NB4 (cell line): ENCODE measurements at regions not wholly inside any gene's neighbourhood (a gene's known extent, or its start where the extent isn't known, plus 50 kb on each side); places are given as distances from the start of the nearest gene placed in this dataset.

Experiments used
- CTCF ChIP-seq: IDR thresholded peaks from one replicate; pipeline ENCODE4 v1.5.1; 2012; ENCODE audit warnings: low read depth, low read length
- MYC ChIP-seq: IDR thresholded peaks from 2 replicates; pipeline ENCODE4 v1.6.1; 2011; ENCODE audit warnings: low read depth, low read length
- POLR2A ChIP-seq: IDR thresholded peaks from 2 replicates; pipeline ENCODE4 v1.6.1; 2011; ENCODE audit warnings: mild to moderate bottlenecking; ENCODE audit not compliant: insufficient read length; ENCODE audit errors: extremely low read depth
- TF ChIP-seq, protein P1 (sequence below): IDR thresholded peaks from 2 replicates; pipeline ENCODE4 v1.6.1; 2011; ENCODE audit warnings: low read depth, low read length

- no peak for TF ChIP-seq CTCF
- no peak for TF ChIP-seq POLR2A
- TF ChIP-seq, protein P1, sequence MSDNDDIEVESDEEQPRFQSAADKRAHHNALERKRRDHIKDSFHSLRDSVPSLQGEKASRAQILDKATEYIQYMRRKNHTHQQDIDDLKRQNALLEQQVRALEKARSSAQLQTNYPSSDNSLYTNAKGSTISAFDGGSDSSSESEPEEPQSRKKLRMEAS: no peak
- TF ChIP-seq MYC: no peak
Measured at GRCh38 chr7:106583100-106583499, 77.9 kb downstream of the CCDC71L start.
